HG02678 (cell line): ENCODE measurements at regions not wholly inside any gene's neighbourhood (a gene's known extent, or its start where the extent isn't known, plus 50 kb on each side); places are given as distances from the start of the nearest gene placed in this dataset.

ENCODE experiments used
- ATAC-seq: cut with Tn5 transposase; IDR thresholded peaks from one replicate; pipeline ENCODE4 v1.9.1; 2021; ENCODE audit warnings: mild to moderate bottlenecking, moderate library complexity; ENCODE audit not compliant: unreplicated experiment

DNA sequence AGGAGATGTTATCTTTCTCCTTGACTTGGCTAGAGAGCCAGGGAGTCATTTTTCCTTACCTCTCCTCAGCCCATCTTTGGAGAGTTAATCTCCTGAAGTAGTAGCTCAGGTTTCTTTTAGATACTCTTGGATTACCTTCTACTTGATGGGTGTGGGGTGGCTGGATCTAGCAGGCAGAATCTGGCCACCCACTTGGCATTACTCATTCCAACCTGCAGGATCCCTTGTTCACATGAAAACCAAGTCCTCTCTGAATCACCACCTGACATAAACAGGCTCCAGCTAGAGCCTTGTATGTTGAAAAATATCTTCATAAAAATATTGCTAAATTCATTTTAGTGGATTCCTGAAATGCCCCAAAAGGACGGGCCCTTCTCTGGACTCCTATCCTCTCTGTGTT is 250.6 kb upstream of the PLET1 start:
- ATAC-seq = no peak

GRCh38 chr11:112511911-112512310 is 251.3 kb upstream of the PLET1 start:
- ATAC-seq = no peak

DNA sequence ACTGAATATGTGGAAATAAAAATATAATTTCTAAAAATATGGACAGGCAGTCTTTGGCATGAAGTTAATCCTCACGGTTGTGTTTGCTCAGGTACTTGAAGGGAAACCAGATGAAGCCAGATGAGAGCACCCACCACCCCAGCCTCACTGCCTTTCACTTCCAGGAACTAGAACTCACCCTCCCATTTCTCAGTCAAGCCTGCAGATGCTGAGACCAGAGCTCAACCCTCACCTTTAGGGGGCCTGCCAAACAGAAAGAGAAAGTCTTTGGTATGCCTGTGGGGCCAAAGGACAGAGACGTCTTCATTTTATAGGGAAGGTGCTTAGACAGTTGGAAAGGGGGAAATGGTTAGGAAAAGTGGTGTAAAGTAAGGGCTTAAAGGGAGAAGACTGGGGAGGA is 252.8 kb upstream of the PLET1 start:
- ATAC-seq = no peak

DNA sequence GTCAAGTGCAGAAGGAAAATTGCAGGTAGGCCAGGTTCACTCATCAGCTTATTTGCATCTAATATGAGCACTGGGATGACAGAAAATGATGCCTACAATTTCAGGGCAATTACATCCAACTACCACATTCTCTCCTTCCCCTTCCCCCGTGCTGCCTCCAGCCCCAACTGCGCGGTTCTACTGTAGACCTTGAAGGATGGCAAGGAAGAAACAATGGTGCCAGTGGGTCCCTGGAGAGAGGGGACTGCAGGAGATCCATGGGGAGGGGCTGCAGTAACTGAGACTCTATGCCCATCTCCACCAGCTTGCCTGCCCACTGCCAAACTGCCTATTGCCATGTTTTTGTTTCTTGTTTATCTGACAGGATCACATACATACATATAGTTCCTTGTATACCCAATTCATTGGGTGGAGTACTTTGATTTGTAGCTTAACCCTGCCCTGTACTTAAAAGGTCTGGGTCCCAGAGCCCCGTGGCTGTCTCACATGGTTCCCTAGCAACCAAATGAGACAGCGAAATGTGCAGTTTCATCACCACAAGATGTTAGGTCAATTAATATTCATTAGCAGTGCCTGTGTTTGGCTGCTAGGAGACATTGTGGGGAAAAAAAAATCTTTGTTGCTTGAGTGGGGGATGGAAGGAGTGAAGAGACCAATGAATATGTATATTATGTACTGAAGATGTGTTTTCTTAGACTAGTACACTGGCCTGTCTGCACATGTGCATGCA is 253.5 kb upstream of the PLET1 start:
- no peak for ATAC-seq

DNA sequence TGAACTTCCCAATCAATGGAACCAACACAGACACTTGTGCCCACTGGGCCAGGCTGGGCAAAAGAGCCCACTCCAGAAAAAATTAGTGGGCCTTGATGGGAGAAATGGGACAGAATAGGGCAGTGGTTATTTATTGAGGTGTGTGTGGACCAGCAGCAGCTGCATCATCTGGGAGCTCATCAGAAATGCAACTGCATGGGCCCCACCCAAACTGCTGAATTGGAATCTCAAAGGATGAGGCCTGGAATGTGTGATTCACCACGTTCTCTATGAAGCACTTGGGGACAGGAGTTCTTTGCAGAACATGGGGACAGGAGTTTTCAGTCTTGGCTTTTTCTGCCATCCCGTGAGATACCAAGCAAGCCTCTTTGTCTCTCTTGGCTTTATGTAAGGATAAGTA is 255.6 kb upstream of the PLET1 start:
- no peak for ATAC-seq

DNA sequence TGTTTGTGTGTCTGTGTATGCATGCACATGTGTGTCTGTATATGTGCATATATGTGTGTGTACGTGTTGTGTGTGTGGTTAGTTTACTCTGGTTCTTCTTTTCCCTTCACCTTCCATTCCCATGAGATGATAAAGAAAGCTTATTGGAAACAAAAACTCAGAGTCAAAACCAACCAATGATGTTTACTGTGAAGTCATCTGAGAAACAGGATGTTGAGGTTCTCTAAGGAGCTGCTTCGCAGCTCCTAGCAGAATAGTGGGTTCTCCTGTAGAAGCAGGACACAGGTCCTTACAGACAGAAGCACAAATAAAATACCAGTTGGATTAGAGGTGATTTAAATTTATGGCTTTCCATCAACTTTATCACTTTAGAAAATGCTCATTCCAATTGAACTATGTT is 256.1 kb upstream of the PLET1 start:
- ATAC-seq = no peak

- no peak for ATAC-seq
Measured at GRCh38 chr11:112518371-112518770, 257.7 kb upstream of the PLET1 start.

DNA sequence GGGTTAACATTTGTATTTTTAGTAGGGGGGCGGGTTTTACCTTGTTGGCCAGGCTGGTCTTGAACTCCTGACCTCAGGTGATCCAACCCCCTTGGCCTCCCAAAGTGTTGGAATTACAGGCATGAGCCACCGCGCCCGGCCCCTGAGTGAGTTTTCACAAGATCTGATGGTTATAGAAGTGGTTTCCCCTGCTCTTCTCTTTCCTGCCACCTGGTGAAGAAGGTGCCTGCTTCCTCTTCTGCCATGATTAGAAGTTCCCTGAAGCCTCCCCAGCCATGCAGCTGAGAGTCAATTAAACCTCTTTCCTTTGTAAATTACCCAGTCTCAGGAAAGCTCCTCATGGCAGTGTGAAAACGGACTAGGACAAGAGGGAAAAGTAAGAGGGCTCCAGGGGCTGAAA is 259.1 kb upstream of the PLET1 start:
- no peak for ATAC-seq

- ATAC-seq = no peak
Measured at GRCh38 chr11:112520354-112520753, 259.7 kb upstream of the PLET1 start.

GRCh38 chr11:112522536-112522935 is 261.9 kb upstream of the PLET1 start:
- no peak for ATAC-seq

DNA sequence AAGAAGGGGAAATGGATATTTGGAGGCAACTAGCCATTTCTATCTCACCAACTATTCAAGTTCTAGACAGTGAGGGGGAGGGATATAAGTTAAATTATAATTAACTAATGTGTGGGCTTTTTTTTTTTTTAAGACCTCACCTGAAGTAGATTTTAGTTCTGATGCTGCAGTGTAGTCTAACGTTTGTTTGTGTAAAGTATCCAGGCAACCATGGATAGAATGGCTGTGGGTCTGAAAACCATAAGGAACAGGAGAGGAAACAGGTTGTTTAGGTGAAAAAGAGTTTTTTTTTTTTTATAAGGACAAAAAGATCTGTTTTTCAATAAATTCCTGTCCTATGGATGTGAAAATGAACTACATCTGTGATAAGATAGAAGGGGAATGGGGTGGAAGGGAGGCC is 262.4 kb upstream of the PLET1 start:
- ATAC-seq = no peak

DNA sequence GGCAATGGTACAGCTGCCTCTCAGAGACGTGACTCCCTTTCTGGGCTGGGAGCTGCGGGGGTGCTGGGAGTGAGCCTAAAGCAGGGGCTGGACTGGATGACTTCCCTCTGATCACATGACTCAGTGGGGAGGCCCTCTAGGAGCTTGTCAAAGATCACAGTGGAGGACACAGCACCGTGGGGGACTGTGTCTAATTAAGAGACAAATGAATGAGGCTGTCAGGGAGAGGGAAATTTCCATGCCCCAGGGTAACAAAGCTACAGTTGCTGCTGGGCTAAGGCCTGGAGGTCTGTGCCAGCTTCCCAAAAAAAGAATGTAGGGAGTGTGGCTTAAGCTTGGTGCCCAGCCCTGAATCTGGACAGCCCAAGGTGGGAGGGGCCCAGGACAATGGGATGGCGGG is 262.8 kb upstream of the PLET1 start:
- no peak for ATAC-seq

DNA sequence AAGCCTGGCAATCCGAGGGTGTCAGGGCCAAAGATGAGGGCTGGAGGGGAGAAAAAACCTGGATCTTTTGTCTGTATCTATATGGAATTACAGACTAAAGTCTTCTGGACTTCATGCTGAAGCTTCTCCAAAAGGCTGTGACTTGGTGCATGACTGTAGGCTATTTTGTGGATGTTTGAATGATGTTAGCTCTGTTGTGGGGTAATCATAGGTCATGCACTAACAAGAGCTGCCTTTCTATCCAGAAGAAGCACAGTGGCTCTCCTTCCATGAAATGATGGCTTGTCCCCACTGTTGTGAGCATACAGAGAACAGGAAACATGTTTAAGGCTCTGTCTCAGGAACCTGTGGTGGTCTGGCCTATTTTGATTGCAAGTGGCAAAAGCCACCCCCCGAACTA is 263.3 kb upstream of the PLET1 start:
- ATAC-seq = no peak

DNA sequence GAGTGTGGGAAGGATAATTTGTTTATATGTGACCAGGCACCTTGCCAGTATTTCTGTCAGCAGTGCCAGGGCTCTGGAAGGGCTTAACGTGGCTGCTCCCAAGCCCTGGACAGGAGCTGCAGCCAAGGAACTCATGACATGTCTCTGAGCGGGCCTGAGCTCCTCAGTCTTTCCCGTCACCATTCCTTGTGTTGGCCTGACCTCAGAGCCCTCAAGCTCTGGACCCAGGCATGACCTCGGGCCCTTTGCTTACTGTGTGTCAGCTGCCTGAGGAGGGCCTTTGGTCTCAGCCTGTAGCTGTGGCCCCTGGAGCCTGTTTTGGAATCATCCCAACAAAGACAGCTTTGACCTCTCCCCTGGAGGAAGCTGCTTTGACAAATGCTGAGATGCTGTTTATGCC is 264.1 kb upstream of the PLET1 start:
- no peak for ATAC-seq

DNA sequence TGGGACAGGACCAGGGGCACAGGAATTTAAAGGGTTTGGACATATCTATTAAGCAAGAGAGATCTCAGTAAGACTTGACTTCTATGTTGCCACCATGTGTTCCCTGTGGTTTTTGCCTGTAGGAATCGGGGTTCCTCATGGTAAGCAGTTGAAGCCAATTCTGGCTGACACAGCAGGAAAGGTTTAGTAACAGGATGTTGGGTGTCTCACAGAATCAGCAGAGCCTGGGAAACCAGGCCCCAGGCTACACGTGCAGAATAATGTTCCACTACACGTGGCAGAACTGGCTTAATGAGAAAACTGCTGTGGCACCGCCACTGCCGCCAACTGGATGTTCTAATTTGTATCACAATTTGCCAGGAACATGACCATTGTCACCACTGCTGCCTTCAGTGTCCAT is 264.6 kb upstream of the PLET1 start:
- no peak for ATAC-seq

- no peak for ATAC-seq
Measured at GRCh38 chr11:112525844-112526590, 265.4 kb upstream of the PLET1 start.

DNA sequence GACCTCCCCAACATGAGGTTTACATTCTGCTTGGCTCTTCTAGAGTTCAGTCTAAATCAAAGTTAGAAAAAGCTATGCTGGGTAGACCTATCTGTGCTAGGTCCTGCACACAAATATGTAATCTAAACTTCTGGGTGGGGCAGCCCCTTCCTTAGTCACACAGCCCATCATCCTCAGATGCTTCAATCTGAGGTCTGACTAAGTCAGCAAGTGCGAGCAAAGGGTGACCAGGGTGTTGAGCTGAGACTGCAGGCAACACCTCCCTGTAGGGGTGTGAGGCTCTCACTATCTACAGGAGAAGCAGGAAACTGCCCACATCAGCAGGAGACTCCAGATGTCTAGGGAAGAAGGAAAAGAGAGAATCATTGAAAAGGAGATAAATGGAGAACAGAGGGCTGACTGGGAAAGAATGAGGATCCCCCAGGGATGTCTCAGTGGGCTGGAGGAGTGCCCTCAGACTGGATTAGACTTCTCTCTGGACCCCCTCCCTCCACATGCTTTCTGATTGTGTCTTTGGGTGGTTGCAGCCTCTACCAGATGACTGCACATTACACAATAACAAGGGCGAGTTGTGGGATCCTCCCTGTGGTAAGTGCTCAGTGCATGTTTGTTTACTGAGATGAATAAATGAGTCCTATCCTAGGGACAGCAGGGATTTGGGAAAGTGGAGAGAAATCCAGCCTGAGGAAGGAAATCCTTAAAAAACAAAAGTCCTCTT is 266.2 kb upstream of the PLET1 start:
- no peak for ATAC-seq

- no peak for ATAC-seq
Measured at GRCh38 chr11:112529071-112529470, 268.4 kb upstream of the PLET1 start.

GRCh38 chr11:112532506-112532905 is 271.8 kb upstream of the PLET1 start:
- no peak for ATAC-seq

GRCh38 chr11:112533682-112534081 is 273.0 kb upstream of the PLET1 start:
- no peak for ATAC-seq

DNA sequence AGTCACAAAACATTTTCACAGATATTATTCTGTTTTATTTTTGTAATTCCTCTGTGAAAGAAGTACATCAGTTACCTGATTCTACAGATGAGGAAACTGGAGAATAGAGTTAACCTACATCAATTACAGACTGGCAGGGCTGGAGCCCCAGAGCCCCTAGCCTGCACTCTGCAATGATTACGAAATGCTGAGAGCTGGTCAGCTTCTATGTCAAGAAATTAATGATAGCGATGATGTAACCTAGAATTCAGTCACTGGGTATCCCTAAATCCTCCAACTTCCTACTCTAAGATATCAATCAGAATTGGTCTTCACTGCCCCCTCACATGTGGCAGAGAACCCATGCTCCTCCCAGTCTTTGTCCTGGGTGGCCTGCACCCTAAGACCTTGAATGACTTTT is 273.5 kb upstream of the PLET1 start:
- ATAC-seq = no peak

GRCh38 chr11:112537026-112537425 is 276.4 kb upstream of the PLET1 start:
- no peak for ATAC-seq
